GM12878 (cell line): ENCODE measurements at regions not wholly inside any gene's neighbourhood (a gene's known extent, or its start where the extent isn't known, plus 50 kb on each side); places are given as distances from the start of the nearest gene placed in this dataset.

Experiments
- CUX1 ChIP-seq: IDR thresholded peaks from 2 replicates; pipeline ENCODE4 v1.6.1; 2012; ENCODE audit warnings: improper control_type of control experiment, low read depth, low read length; ENCODE audit not compliant: insufficient replicate concordance
- RAD21 ChIP-seq: IDR thresholded peaks from 2 replicates; pipeline ENCODE4 v1.6.1; 2011; ENCODE audit warnings: mild to moderate bottlenecking, low read depth, low read length, moderate library complexity; ENCODE audit not compliant: insufficient read depth
- USF2 ChIP-seq: IDR thresholded peaks from 2 replicates; pipeline ENCODE4 v1.6.1; 2011; ENCODE audit warnings: low read depth, low read length, improper control_type of control experiment, borderline replicate concordance

DNA sequence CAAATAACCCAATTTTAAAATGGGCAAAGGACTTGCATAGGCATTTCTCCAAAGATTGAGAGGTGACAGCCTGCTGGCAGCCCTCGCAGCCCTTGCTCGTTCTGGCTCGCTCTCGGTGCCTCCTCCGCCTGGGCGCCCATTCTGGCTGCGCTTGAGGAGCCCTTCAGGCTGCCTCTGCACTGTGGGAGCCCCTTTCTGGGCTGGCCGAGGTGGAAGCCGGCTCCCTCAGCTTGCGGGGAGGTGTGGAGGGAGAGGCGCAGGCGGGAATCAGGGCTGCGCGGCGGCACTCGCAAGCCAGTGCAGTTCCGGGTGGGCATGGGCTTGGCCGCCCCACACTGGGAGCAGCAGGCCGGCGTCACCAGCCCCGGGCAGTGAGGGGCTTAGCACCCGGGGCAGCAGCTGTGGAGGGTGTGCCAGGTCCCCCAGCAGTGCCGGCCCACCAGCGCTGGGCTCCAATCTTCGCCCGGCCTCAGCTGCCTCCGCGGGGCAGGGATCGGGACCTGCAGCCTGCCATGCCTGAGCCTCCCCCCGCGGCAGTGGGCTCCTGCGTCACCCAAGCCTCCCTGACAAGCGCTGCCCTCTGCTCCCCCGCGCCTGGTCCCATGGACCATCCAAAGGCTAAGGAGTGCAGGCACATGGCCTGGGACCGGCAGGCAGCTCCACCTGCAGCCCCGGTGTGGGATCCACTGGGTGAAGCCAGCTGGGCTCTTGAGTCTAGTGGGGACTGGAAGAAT is 54.0 kb upstream of the GALNT17 start (continued):
- TF ChIP-seq CUX1, result no peak
- no peak for TF ChIP-seq USF2
- TF ChIP-seq RAD21, result no peak
